22Rv1 (cell line): ENCODE measurements at regions not wholly inside any gene's neighbourhood (a gene's known extent, or its start where the extent isn't known, plus 50 kb on each side); places are given as distances from the start of the nearest gene placed in this dataset.

Source experiments
- H3K27ac ChIP-seq: fragments of 450-650 bp; 2 replicates; pipeline ENCODE4 v1.5.1; 2017
- CTCF ChIP-seq: fragments of 450-650 bp; IDR thresholded peaks from 2 replicates; pipeline ENCODE4 v1.5.1; 2017; ENCODE audit warnings: mild to moderate bottlenecking
- ZFX ChIP-seq: fragments of 450-650 bp; IDR thresholded peaks from 2 replicates; pipeline ENCODE4 v1.6.1; 2017; ENCODE audit warnings: antibody characterized with exemption, borderline replicate concordance

DNA sequence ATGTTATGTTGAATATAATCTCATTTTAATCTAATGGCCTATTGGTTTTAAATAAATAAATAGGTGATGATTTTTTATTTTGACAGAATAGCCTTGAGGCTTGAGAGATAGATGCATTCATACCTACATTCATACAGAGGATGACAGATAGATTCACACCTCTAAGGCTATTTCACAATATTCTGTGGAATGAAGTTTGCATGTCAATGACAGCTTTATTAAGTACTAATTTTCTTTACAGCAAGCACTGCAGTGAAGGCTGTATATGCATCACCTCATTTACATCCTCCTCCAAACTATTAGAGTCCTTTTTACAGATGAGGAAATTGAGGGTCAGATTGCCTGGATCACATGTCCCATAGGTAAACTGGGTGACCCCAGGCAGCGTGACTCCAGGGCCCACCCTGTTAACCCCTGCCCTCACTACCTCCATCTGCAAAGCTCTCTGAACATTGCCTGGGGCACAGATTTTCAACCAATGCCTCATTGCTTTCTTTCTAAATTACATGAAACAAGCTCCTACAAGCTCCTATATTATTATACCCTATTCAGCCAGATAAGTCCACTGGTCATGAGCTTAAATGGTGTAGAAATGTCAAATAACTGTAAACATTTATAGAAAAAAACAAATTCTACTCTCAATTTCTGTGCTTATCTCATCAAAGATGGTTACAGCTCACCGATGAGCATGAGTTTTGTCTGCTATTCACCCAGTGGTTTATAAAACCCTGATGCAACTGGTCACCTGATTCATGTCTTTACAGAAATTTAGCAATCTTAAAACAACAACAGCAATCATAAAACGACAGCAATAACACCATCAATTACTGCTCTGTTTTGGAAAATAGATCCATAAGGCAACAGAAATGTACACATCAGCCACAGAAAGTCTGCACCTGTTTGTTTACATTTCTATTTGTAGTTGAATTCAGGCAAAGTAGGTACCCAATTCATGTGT, 338.0 kb downstream of the NSG2 start:
- no peak for TF ChIP-seq ZFX
- TF ChIP-seq CTCF: no peak
- H3K27ac ChIP-seq: no peak overlapping the region

- TF ChIP-seq ZFX: no peak
- TF ChIP-seq CTCF: no peak
- H3K27ac ChIP-seq: no peak overlapping the region
Observed at GRCh38 chr5:174384509-174384947, 339.0 kb downstream of the NSG2 start.

DNA sequence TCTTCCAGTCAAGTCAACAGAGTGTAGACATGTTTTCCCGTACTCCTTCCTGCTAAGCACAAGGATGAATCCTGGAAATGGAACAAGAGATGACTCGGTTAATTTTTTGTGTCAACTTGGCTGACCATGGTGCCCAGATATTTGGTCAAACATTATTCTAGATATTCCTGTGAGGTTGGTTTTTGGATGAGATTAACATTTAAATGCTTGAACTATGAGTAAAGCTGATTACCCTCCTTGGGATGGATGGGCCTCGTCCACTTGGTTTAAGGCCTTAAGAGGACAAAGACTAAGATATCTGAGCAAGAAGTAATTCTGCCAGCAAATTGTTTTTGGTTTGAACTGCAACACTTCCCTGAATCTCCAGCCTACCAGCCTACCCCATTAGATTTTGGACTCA, 338.1 kb upstream of the MSX2 start:
- no peak overlapping the region for H3K27ac ChIP-seq
- no peak for TF ChIP-seq CTCF
- TF ChIP-seq ZFX: no peak

- H3K27ac ChIP-seq: no peak overlapping the region
- no peak for TF ChIP-seq CTCF
Observed at GRCh38 chr5:174386846-174387245, 337.5 kb upstream of the MSX2 start.

DNA sequence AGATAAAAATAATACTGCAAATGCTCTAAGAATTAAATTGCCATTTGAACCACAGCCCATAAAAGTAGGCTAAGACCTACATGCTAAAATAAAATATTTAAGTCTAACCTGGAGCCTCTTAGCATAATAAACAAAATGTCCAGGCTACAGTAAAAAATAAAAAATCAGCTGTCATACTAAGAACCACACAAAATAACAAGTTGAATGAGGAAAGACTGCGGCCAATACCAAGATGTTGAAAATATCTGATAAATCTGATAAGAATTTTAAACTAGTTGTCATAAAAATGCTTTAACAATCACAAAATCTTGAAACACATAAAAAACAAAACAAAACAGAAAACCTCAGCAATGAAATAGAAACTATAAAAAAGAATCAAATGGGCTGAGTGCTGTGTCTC, 336.9 kb upstream of the MSX2 start:
- TF ChIP-seq ZFX (no peak), CTCF (no peak)
- no peak overlapping the region for H3K27ac ChIP-seq

DNA sequence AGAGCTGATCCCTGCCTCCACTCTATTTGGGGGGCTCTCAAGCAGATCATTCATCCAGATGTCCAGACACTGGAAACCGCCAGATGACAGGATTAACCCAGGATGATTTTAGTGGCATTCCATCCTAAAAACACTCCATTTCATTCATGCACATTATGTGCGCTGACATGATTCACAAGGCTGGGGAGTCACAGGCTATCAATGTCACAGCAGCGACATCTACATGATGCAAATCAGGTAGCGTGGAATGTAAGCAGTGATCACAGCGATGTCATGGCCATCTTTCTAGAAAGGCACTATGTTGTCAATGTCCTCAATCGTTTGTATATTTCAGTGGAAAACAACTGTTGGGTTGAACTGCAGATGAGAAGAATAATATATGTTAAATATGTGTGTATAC, 331.5 kb upstream of the MSX2 start:
- H3K27ac ChIP-seq: no peak overlapping the region
- TF ChIP-seq ZFX (no peak), CTCF (no peak)

GRCh38 chr5:174396541-174396940, 327.8 kb upstream of the MSX2 start:
- TF ChIP-seq CTCF: no peak

More at GRCh38 chr5:174396541-174396940, 327.8 kb upstream of the MSX2 start:
- H3K27ac ChIP-seq: no peak overlapping the region
